ENCODE measurements at regions not wholly inside any gene's neighbourhood (a gene's known extent, or its start where the extent isn't known, plus 50 kb on each side); places are given as distances from the start of the nearest gene placed in this dataset.

- no peak for DNase-seq (ENCODE audit: low read depth)
These were observed 335.0 kb upstream of the SLC7A11 start for GRCh38 chr4:138577145-138577544.

- DNase-seq (ENCODE audit: low read depth): no peak
These were observed 334.5 kb upstream of the SLC7A11 start for GRCh38 chr4:138576684-138577083.

GRCh38 chr4:138573246-138573645, 331.1 kb upstream of the SLC7A11 start:
- DNase-seq (ENCODE audit: low read depth): no peak

GRCh38 chr4:138572007-138572406, 329.9 kb upstream of the SLC7A11 start:
- no peak for DNase-seq (ENCODE audit: low read depth)

GRCh38 chr4:138567696-138568095, 325.5 kb upstream of the SLC7A11 start:
- DNase-seq (ENCODE audit: low read depth): no peak

GRCh38 chr4:138565576-138565975, 323.4 kb upstream of the SLC7A11 start:
- DNase-seq (ENCODE audit: low read depth): no peak

- peak; percentile 49 for DNase-seq (ENCODE audit: low read depth)
These were observed 320.4 kb upstream of the SLC7A11 start for GRCh38 chr4:138562544-138562991.

GRCh38 chr4:138561906-138562305, 319.8 kb upstream of the SLC7A11 start:
- DNase-seq (ENCODE audit: low read depth): no peak

GRCh38 chr4:138561276-138561880, 319.2 kb upstream of the SLC7A11 start:
- DNase-seq (ENCODE audit: low read depth): no peak

GRCh38 chr4:138560448-138560847, 318.3 kb upstream of the SLC7A11 start:
- DNase-seq (ENCODE audit: low read depth): no peak

GRCh38 chr4:138558886-138559285, 316.7 kb upstream of the SLC7A11 start:
- DNase-seq (ENCODE audit: low read depth): no peak

- no peak for DNase-seq (ENCODE audit: low read depth)
These were observed 313.4 kb upstream of the SLC7A11 start for GRCh38 chr4:138555584-138555983.

- no peak for DNase-seq (ENCODE audit: low read depth)
These were observed 313.0 kb upstream of the SLC7A11 start for GRCh38 chr4:138555108-138555507.

GRCh38 chr4:138553001-138553845, 311.1 kb upstream of the SLC7A11 start:
- no peak for DNase-seq (ENCODE audit: low read depth)

- DNase-seq (ENCODE audit: low read depth): no peak
These were observed 300.1 kb upstream of the SLC7A11 start for GRCh38 chr4:138542191-138542776.

GRCh38 chr4:138540056-138540800, 298.1 kb upstream of the SLC7A11 start:
- no peak for DNase-seq (ENCODE audit: low read depth)

- no peak for DNase-seq (ENCODE audit: low read depth)
These were observed 296.6 kb upstream of the SLC7A11 start for GRCh38 chr4:138538743-138539142.

GRCh38 chr4:138537731-138538490, 295.8 kb upstream of the SLC7A11 start:
- no peak for DNase-seq (ENCODE audit: low read depth)

- no peak for DNase-seq (ENCODE audit: low read depth)
These were observed 293.2 kb upstream of the SLC7A11 start for GRCh38 chr4:138535316-138535715.

- peak; percentile 17 for DNase-seq (ENCODE audit: low read depth)
These were observed 280.2 kb upstream of the SLC7A11 start for GRCh38 chr4:138522366-138522765.

GRCh38 chr4:138521809-138522208, 279.7 kb upstream of the SLC7A11 start:
- DNase-seq (ENCODE audit: low read depth): no peak
